Activated naive CD4-positive, alpha-beta T cell treated with anti-CD3 and anti-CD28 coated beads, Interleukin-2, amount 50 U/mL, for 72 hours (primary cell): ENCODE measurements at regions not wholly inside any gene's neighbourhood (a gene's known extent, or its start where the extent isn't known, plus 50 kb on each side); places are given as distances from the start of the nearest gene placed in this dataset.
A peak's percentile ranks its signal among the peaks of the same experiment; 100 is the strongest.

Experiments
- ATAC-seq, 2 donors: fragments of 150-1000 bp; cut with Tn5 transposase; 2 replicates each; pipeline ENCODE4 v1.10.0; 2021; ENCODE audit warnings: mild to moderate bottlenecking in 2 of 2, moderate library complexity in 2 of 2
- DNase-seq, 2 donors: peaks; one replicate each; pipeline ENCODE4 v3.0.0; 2021 to 2022; ENCODE audit warnings: low spot score in 2 of 2
- H3K27ac Mint-ChIP-seq, 2 donors: one replicate each; pipeline ENCODE4 v1.8.0; 2022; ENCODE audit warnings: mild to moderate bottlenecking in 2 of 2, mixed read lengths in 2 of 2
- H3K36me3 Mint-ChIP-seq, 2 donors: one replicate each; pipeline ENCODE4 v1.8.0; 2022; ENCODE audit warnings: mixed read lengths in 2 of 2
- H3K9me3 Mint-ChIP-seq, 2 donors: one replicate each; pipeline ENCODE4 v1.8.0; 2022; ENCODE audit warnings: mixed read lengths in 2 of 2

DNA sequence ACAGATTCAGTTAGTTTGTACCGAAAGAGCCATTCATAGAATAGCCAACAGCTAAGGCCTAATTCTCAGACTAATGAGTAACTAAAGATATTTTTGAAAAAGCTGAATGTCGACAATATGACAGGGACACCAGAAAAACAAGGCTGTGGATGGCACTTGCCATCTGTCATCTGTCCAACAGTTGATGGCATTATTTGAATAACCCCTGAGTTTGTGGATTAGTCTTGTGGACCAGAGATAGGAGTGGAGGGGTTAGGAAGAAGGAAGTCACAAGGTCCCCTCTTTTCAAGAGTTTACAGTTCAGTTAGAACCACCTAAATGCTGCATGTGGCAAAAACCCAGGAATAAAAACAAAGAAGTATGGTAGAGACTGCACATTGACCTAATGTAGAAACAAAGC, 356.5 kb upstream of the DUSP10 start:
- H3K27ac Mint-ChIP-seq, result no peak overlapping the region
- H3K9me3 Mint-ChIP-seq, result no peaks in the 10 kb centered on the region
- no peaks in the 10 kb centered on the region for H3K36me3 Mint-ChIP-seq
- no peak for ATAC-seq
- DNase-seq, result no peak

DNA sequence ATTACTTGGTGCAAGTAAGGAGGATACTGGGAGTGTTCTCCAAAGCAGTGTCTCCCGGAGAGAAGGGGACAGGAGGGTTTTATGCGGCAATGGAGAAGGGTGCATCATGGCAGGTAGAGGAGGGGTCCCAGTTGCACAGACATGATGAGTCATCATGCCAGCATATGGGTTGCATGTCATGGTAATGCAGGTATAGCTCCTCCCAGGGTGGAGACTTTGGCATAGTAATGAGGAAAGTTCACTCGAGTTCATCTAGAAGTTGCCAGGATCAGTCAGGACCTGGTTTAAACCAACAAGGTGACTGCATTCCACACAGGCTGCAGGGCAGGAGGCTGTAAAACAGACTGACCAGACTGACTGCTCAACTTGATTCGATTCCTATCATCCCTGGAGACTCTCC, 355.7 kb upstream of the DUSP10 start:
- Mint-ChIP-seq H3K36me3 (no peaks in the 10 kb centered on the region), H3K9me3 (no peaks in the 10 kb centered on the region), H3K27ac (no peak overlapping the region)
- DNase-seq (no peak), ATAC-seq (no peak)

DNA sequence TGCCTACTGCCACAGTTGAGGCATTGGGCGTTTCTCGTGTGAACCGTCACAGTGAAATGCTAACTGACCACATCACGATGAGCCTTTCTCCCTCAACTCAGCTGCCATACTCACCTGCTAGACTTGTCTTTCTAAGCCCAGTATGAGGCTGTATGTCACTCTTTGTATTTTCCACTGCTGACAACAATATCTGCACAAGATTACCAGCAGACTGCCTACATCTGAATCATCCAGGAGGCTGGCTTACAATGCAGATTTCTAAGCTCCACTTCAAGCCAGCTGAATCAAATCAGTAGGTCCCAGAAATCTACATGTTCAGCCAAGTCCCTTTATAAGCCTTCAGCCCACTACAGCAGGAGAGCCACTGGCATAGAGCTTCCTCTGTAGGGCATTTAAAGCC, 355.0 kb upstream of the DUSP10 start:
- ATAC-seq, result no peak
- Mint-ChIP-seq H3K36me3 (no peaks in the 10 kb centered on the region), H3K9me3 (no peaks in the 10 kb centered on the region), H3K27ac (no peak overlapping the region)
- DNase-seq, result no peak

DNA sequence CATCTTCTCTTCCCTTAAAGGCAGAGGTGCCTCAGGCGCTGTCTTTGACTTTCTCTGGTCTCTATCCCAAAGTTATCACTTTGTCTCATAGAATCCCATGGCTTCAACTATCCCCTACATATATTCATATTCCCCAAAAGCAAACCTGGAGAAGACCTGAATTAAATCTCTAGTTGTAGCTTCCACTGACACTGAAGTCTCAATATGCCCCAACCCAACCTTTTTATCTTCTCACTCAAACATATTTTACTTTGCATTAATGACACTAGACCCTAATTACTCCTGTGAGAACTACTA, 354.5 kb upstream of the DUSP10 start:
- DNase-seq (no peak), ATAC-seq (no peak)
- H3K9me3 Mint-ChIP-seq, result no peaks in the 10 kb centered on the region
- no peak overlapping the region for H3K27ac Mint-ChIP-seq
- H3K36me3 Mint-ChIP-seq, result no peaks in the 10 kb centered on the region

DNA sequence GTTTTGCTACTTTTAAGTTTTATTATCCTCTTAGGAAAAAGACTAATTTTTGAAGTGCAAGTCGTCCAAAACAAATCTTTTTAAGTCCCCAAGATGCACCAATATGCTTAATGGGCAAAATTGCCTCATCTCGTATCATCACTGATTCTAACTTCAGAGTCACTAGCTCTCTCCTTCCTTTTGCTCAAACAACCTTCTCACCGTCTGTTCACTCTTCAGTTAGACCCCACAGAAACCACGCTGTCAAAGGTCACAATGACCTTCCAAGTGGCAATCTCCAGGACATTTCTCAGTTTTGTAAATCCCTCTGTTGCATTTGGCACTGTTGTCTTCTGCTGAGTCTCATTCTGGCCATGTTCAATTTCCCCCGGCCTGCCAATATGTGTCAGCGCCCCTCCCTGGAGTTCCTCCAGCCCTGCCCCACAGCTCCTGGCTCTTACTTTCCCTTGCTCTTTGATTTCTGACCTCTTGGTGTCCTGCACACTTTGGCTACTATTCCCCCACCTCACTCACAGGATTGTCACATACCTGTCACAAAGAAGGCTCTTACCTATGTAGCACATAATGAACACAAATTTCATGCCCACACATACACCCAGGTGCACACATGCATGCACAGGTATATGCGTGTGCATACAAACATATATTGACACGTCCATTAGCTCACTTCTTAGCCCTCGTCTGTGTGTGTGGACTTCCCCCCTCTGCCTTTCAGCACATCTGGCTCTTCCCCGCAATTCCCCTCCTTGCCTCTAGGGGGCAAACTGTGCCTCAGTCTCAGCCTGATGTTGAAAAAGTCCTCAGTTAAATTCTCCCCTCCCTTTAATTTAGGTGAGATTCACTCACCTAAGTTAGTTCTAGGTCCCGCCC, 354.0 kb upstream of the DUSP10 start:
- no peaks in the 10 kb centered on the region for H3K9me3 Mint-ChIP-seq
- DNase-seq (peak in 1 of 2 donors; percentile 67), ATAC-seq (peak; percentile 63 to 74)
- H3K27ac Mint-ChIP-seq, result no peak overlapping the region
- no peaks in the 10 kb centered on the region for H3K36me3 Mint-ChIP-seq

DNA sequence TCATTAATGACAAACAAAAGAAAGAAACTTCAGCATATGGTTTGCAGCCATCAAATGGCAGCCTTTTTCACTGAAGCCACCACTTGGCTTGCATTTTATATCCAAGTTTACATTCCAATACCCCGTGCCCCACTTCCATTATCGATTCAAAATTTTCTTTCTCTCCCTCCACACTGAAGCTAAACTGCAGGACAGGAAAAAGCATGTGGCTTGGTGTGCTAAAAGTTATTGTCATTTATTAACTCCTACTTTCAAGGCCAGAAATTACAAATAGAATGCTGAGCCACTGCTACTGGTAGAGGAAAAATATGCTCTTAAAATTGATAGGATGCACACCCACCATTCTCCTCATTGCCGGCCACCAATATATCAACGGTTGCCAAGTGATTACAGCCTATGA, 351.6 kb upstream of the DUSP10 start:
- Mint-ChIP-seq H3K27ac (no peak overlapping the region), H3K36me3 (no peaks in the 10 kb centered on the region), H3K9me3 (no peaks in the 10 kb centered on the region)
- ATAC-seq (no peak), DNase-seq (no peak)

DNA sequence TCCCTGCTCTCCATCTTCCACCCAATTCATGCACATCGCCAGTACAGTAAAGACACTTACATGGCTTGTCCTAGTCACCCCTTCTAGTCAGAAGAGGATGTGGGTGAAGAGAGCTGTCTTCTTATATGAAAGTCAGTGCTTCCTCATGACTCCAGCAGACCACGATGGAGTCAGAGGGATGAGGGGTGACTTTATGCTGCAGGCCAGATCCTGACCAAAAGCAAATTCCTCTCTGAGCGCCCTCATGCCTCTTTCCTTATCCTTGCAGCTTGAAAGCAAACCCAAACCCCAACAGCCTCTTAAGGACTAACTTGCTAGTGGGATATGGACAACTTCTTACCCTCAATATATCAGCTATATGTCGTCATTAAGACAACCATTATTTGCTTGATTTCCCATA, 348.2 kb upstream of the DUSP10 start:
- Mint-ChIP-seq H3K36me3 (peaks cover 0 to 6% of the 10 kb centered on the region in 2 donors), H3K27ac (no peak overlapping the region), H3K9me3 (peaks cover 5% of the 10 kb centered on the region in 2 donors)
- DNase-seq (no peak), ATAC-seq (no peak)

DNA sequence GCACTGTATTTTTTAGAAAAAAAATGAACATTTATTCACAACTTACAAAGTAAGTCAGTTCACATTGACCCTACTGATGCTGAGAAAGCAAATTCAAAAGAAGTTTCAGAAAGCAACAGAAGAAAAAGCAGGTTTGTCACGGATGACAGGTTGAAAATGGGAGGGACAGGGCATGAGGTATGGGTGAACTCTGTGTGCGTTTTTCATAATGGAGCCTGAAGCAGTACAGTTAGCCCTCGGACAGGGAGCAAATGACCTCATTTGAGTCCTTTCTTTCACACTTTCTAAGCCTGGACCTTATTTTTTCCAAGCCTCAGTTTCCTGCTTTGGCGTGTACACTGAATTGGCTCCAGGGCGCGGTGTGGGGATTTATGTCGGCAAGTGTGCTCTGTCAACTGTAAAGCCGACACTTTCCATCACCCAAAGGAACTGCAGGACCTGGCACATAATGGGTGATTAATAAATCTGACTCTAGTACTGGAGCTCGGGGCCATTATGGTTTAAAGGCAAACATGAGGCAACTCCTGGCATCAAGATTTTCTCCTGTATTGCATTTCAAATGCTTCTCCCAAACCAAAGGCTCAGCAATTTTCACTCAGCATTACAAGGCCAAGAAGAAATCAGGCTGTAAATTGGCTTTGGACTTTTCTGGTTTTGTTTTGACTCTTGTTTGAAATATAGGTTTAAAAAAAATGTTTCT, 345.5 kb upstream of the DUSP10 start:
- DNase-seq (no peak), ATAC-seq (no peak)
- Mint-ChIP-seq H3K27ac (no peak overlapping the region), H3K9me3 (peaks cover 9% of the 10 kb centered on the region in 2 donors), H3K36me3 (peaks cover 0 to 11% of the 10 kb centered on the region in 2 donors)

DNA sequence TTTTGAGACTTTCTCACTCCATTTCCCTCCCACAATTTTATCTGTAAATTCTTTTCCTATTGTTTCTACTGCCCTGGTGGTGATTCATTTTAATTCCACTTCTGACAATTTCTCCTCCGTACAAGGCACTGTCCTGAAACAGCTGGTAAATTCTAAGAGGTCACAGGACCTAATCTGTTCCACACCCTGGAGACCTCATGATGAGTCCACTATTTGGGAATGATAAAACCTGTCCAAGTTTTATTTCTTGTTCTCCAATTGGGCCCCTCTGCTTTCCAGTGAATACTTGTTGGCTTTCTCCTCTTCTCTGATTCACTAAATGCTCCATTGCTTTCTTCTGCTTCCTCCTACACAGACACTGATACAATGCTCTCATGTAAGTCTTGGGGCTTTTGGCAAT, 343.1 kb upstream of the DUSP10 start:
- Mint-ChIP-seq H3K27ac (no peak overlapping the region), H3K9me3 (peaks cover 9% of the 10 kb centered on the region in 2 donors), H3K36me3 (peaks cover 0 to 11% of the 10 kb centered on the region in 2 donors)
- no peak for DNase-seq
- ATAC-seq, result no peak

DNA sequence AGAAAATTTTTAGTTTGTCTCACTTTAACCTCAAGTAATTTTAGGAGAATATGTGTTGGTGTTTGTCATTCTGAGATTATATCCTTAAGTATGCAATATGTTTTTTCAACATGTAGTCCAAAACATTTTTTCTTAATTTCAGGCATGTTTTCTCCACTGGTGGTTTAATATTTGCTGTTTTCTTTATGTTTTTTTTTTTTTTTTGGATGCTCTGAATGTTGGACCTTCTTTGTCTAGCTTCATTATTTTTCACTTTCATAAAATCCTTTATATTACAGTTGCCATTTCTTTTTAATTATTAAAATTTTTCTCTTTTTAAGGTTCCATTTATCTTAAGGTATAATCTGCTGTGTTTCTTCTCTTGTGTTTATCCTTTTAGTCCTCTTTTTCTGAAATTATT, 342.2 kb upstream of the DUSP10 start:
- no peak for DNase-seq
- no peak for ATAC-seq
- Mint-ChIP-seq H3K36me3 (peaks cover 0 to 11% of the 10 kb centered on the region in 2 donors), H3K27ac (no peak overlapping the region), H3K9me3 (peaks cover 9% of the 10 kb centered on the region in 2 donors)

DNA sequence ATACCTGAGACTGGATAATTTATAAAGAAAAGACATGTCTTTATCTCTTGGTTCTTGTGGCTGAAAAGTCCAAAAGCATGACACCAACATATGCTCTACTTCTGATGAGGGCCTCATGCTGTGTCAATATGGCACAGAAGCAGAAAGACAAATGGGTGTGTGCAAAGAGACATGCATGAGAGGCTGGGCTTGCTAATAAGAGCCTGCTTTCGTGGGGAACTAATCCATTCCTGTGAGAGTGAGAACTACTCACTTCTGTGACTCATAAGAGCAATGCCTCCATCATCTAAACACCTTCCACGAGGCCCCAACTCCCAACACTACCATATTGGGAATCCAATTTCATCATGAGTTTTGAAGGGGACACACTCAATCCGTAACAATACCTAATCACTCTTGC, 340.0 kb upstream of the DUSP10 start:
- ATAC-seq (no peak), DNase-seq (no peak)
- H3K9me3 Mint-ChIP-seq, result peaks cover 9% of the 10 kb centered on the region in 2 donors
- peaks cover 0 to 11% of the 10 kb centered on the region in 2 donors for H3K36me3 Mint-ChIP-seq
- H3K27ac Mint-ChIP-seq, result no peak overlapping the region

DNA sequence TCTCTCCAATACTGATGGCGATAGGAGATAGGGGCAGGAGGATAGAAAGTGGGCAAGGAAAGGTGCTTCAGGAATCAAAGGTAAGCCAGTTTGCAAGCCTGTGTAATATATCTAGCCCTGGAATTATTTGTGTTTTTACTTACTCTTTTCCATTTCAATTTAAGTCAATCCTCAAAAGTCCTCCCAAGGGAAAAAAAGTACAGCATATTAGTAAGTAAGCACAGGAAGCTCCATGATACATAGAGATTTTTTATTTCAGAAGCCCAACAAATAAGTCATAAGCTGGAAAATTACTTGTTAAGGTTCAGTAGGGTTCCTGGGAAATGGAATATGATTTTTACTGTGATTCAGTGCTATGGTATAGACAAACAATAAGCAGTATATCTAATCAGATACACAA, 337.7 kb upstream of the DUSP10 start:
- Mint-ChIP-seq H3K36me3 (no peaks in the 10 kb centered on the region), H3K9me3 (no peaks in the 10 kb centered on the region), H3K27ac (no peak overlapping the region)
- DNase-seq (no peak), ATAC-seq (no peak)

DNA sequence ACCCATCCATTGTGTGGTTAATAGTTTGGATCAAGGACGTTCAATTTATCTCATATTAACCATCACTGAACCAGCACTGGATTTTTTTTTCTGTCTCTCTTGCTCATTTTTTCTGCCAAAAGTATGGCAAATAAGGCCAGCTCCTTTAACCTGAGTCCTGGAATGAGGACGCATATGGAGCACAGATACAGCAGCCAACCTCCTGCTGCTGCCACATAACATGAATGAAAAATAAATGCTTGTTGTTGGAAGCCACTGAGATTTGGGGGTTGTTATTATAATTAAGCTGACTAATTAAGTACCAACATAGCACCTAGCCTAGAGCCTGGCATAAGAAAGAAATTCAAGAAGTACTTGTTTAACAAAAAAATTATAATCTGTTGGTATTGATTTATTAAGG, 335.3 kb upstream of the DUSP10 start:
- ATAC-seq (no peak), DNase-seq (no peak)
- Mint-ChIP-seq H3K9me3 (no peaks in the 10 kb centered on the region), H3K36me3 (no peaks in the 10 kb centered on the region), H3K27ac (no peak overlapping the region)

DNA sequence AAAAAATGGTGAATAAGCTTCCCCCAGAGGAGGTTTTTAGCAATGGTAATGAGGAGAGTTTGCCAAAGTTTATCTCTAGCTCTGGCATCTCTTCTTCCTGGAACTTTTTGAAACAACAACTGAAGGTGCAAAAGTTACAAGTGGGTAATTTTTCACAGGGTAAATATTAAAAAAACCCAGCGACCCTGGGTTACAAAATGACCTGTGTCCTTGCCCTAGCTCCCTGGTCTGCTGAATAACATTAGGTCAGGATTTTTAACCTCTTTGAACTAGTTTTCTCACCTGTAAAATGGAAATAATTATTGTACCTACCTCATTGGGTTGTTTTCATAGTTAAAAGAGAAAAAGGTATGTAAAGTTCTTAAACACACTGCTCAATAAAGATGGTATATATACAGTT, 332.4 kb upstream of the DUSP10 start:
- ATAC-seq (no peak), DNase-seq (no peak)
- Mint-ChIP-seq H3K36me3 (no peaks in the 10 kb centered on the region), H3K27ac (no peak overlapping the region), H3K9me3 (no peaks in the 10 kb centered on the region)

DNA sequence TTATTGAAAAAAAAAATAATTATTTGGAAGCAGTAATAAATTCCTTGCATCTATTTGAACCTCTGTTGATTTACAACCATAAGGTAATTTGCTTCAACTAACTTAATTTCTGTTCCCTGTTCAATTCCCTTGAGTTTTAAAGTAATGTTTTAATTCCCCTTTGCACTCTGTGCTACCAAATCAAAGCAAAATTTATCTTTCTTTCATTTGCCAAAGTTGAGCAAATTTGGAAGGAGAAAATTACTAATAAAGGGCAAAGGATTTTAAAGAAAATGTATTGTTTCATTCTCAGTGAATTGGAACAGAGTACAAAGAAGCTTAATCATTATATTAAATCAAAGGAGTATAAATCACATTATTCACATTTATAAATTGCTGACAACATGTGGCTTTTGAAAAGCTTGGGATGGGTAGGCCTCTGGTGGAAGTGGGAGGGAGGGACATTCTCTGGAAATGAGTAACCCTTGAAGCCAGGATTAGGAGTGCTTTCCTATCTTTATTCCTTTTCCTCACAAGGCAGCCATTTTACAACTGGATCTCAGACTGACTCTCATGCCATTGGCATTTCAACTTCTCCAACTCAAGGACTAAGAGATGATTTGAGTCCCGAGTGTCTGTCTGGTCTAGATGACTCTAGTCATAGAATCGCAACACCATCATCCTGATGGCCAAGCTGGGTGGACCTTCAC, 331.6 kb upstream of the DUSP10 start:
- H3K36me3 Mint-ChIP-seq, result no peaks in the 10 kb centered on the region
- no peak for ATAC-seq

DNA sequence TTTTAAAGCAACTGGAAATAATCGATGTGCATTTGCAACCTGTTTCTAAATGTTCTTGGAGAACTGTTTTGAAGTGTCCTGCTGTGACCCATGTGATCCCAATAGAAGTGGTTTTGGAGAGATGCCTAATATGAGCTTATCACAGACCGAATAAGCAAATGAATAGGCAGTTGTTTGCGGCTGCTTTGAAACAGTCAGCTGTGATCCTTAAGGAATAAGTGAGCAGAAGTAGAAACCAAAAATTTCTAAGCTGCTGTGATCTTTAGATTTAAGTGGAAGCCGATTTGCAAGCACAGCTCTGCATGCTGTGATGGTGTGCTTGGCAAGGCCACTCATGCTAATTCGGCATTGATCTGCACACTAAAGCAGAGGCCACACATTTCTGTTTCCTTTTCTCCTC, 329.5 kb upstream of the DUSP10 start:
- H3K9me3 Mint-ChIP-seq, result no peaks in the 10 kb centered on the region

More for the DNA sequence above, 331.6 kb upstream of the DUSP10 start:
- Mint-ChIP-seq H3K9me3 (no peaks in the 10 kb centered on the region), H3K27ac (no peak overlapping the region)
- no peak for DNase-seq

DNA sequence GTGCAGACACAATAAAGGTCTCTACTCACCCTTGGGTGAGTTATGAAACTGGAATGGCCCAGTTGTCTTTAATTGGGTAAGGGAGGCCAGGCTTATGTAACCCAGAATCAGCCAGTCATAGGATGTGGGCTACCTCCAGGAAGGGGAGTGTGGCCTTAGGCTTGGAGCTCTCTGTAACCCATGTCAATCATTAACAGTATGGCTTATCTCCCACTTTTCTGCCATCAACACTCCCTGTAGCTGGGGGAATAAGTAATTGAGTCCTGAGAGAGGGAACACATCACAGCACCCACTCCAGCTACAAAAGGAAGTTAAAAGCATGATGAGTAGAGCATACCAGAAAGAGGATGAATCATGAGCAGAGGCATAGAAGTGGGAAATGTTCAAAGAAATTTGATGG, 327.0 kb upstream of the DUSP10 start:
- ATAC-seq (no peak), DNase-seq (no peak)
- H3K9me3 Mint-ChIP-seq, result peaks cover 6 to 10% of the 10 kb centered on the region in 2 donors
- peaks cover 7% of the 10 kb centered on the region in 2 donors for H3K36me3 Mint-ChIP-seq
- no peak overlapping the region for H3K27ac Mint-ChIP-seq

More for the DNA sequence above, 329.5 kb upstream of the DUSP10 start:
- DNase-seq, result no peak
- H3K27ac Mint-ChIP-seq, result no peak overlapping the region
- H3K36me3 Mint-ChIP-seq, result no peaks in the 10 kb centered on the region
- ATAC-seq, result no peak
